IMR-90 (cell line): ENCODE measurements at regions not wholly inside any gene's neighbourhood (a gene's known extent, or its start where the extent isn't known, plus 50 kb on each side); places are given as distances from the start of the nearest gene placed in this dataset.

ENCODE experiments used
- BHLHE40 ChIP-seq: fragments of 150-350 bp; IDR thresholded peaks from 2 replicates; pipeline ENCODE4 v1.6.1; 2016; ENCODE audit warnings: mild to moderate bottlenecking, low read depth, low read length
- FOS ChIP-seq: fragments of 150-350 bp; IDR thresholded peaks from 2 replicates; pipeline ENCODE4 v1.6.1; 2016; ENCODE audit warnings: low read depth, low read length
- NFE2L2 ChIP-seq: fragments of 150-350 bp; IDR thresholded peaks from 2 replicates; pipeline ENCODE4 v1.6.1; 2016; ENCODE audit warnings: low read depth, mild to moderate bottlenecking, low read length
- POLR2A ChIP-seq: IDR thresholded peaks from 2 replicates; pipeline ENCODE4 v1.6.1; 2012; ENCODE audit warnings: mild to moderate bottlenecking, low read depth, low read length
- RAD21 ChIP-seq: IDR thresholded peaks from 2 replicates; pipeline ENCODE4 v1.6.1; 2012; ENCODE audit warnings: low read length, improper control_type of control experiment
- TF ChIP-seq, protein P1 (sequence below): conservative IDR thresholded peaks from 2 replicates; pipeline ENCODE4 v1.5.1; 2012; ENCODE audit warnings: mild to moderate bottlenecking, low read depth, low read length, improper control_type of control experiment

DNA sequence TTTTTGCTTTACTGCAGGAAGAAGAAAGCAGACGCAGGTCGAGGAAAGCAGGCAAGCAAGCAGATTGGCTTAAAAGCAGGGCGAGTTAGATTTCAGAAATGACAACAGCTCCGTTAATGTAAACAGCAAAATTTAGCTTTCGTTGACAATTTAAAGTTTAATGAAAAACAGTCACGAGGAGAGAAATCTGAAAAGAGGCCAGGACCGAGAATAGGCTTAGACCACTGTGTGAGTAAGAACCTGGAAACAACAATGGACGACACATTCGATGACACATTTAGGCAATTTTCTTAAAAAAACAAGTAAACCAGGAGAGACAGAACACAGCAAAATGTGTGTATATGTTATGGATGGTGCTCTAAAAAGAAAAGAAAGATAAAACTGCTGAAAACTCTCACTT is 155.3 kb downstream of the ISOC1 start:
- TF ChIP-seq FOS (no peak), POLR2A (no peak), RAD21 (no peak), BHLHE40 (no peak), NFE2L2 (no peak)
- TF ChIP-seq, protein P1, sequence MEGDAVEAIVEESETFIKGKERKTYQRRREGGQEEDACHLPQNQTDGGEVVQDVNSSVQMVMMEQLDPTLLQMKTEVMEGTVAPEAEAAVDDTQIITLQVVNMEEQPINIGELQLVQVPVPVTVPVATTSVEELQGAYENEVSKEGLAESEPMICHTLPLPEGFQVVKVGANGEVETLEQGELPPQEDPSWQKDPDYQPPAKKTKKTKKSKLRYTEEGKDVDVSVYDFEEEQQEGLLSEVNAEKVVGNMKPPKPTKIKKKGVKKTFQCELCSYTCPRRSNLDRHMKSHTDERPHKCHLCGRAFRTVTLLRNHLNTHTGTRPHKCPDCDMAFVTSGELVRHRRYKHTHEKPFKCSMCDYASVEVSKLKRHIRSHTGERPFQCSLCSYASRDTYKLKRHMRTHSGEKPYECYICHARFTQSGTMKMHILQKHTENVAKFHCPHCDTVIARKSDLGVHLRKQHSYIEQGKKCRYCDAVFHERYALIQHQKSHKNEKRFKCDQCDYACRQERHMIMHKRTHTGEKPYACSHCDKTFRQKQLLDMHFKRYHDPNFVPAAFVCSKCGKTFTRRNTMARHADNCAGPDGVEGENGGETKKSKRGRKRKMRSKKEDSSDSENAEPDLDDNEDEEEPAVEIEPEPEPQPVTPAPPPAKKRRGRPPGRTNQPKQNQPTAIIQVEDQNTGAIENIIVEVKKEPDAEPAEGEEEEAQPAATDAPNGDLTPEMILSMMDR, result no peak
